Mesendoderm (in vitro differentiated cells): ENCODE measurements at regions not wholly inside any gene's neighbourhood (a gene's known extent, or its start where the extent isn't known, plus 50 kb on each side); places are given as distances from the start of the nearest gene placed in this dataset.

Experiments used
- DNase-seq: peaks from one replicate; pipeline ENCODE4 v3.0.0; 2013
- H2AK5ac ChIP-seq: 2 replicates; pipeline ENCODE4 v1.6.1; 2013; ENCODE audit warnings: low read length, inconsistent platforms
- H2BK120ac ChIP-seq: 2 replicates; pipeline ENCODE4 v1.6.1; 2013; ENCODE audit warnings: low read depth, mild to moderate bottlenecking, low read length, moderate library complexity, mixed read lengths
- H2BK15ac ChIP-seq: replicated peaks from 2 replicates; pipeline ENCODE4 v1.6.1; 2013; ENCODE audit warnings: low read depth, mild to moderate bottlenecking, moderate library complexity
- H2BK5ac ChIP-seq: 2 replicates; pipeline ENCODE4 v1.6.1; 2013; ENCODE audit warnings: low read length, inconsistent platforms
- H3K18ac ChIP-seq: 2 replicates; pipeline ENCODE4 v1.6.1; 2013; ENCODE audit warnings: mild to moderate bottlenecking, low read length, mixed read lengths
- H3K23ac ChIP-seq: one replicate; pipeline ENCODE4 v1.6.1; 2013; ENCODE audit warnings: low read length
- H3K27ac ChIP-seq: 2 replicates; pipeline ENCODE4 v1.5.1; 2013; ENCODE audit warnings: low read depth, mild to moderate bottlenecking, inconsistent platforms, low read length, moderate library complexity
- H3K27me3 ChIP-seq: 2 replicates; pipeline ENCODE4 v1.6.1; 2013; ENCODE audit warnings: low read length, control low read depth, mild to moderate bottlenecking, inconsistent platforms; ENCODE audit not compliant: insufficient read depth, poor library complexity
- H3K36me3 ChIP-seq: 2 replicates; pipeline ENCODE4 v1.6.1; 2013; ENCODE audit warnings: low read length, inconsistent platforms; ENCODE audit not compliant: control insufficient read depth, insufficient read depth
- H3K4ac ChIP-seq: one replicate; pipeline ENCODE4 v1.6.1; 2013; ENCODE audit warnings: low read depth, mild to moderate bottlenecking, low read length, moderate library complexity
- H3K4me1 ChIP-seq: 2 replicates; pipeline ENCODE4 v1.6.1; 2013; ENCODE audit warnings: low read depth, low read length, inconsistent platforms; ENCODE audit not compliant: control insufficient read depth
- H3K4me2 ChIP-seq: 2 replicates; pipeline ENCODE4 v1.6.1; 2013; ENCODE audit warnings: low read length
- H3K4me3 ChIP-seq: 2 replicates; pipeline ENCODE4 v1.5.1; 2013; ENCODE audit warnings: mild to moderate bottlenecking, low read length
- H3K56ac ChIP-seq: one replicate; pipeline ENCODE4 v1.6.1; 2013; ENCODE audit warnings: low read length
- H3K79me1 ChIP-seq: 2 replicates; pipeline ENCODE4 v1.6.1; 2013; ENCODE audit warnings: low read length, inconsistent platforms
- H3K79me2 ChIP-seq: 2 replicates; pipeline ENCODE4 v1.6.1; 2013; ENCODE audit warnings: mild to moderate bottlenecking, low read length; ENCODE audit not compliant: control insufficient read depth, insufficient read depth
- H3K9ac ChIP-seq: 2 replicates; pipeline ENCODE4 v1.6.1; 2013; ENCODE audit warnings: low read length, inconsistent platforms
- H4K5ac ChIP-seq: one replicate; pipeline ENCODE4 v1.6.1; 2013; ENCODE audit warnings: low read length
- H4K8ac ChIP-seq: one replicate; pipeline ENCODE4 v1.6.1; 2013; ENCODE audit warnings: low read depth, mild to moderate bottlenecking, control low read depth, low read length, moderate library complexity
- WGBS: extraction: QIAGEN DNeasy Blood & Tissue Kit; methylation state at CpG from one replicate; pipeline ENCODE4 v1.1.7; 2013; ENCODE audit warnings: low lambda C conversion rate, missing lambda C conversion rate; ENCODE audit not compliant: insufficient coverage; ENCODE audit errors: extremely low coverage; 5-methylcytosine and 5-hydroxymethylcytosine counted together

DNA sequence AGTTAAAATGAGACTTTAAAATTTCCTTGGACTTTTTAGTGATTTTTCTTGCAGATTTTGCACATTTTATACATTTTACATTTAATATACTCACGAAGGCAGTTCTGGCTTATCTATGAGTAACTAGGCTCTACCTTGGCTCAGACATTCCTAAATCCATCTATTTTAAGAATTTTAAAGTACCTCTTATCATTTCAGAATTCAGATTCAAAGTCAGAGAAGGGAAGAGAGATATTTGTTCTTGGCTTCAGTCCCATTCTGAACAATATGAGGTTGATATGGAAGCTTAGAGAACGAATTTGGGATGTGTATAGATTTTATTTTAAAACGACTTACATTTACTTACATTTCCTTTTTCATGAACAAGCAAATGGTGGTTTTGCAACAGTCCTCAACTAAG, 230.2 kb downstream of the LMO4 start:
- Histone ChIP-seq H3K4me2 (no peak overlapping the region), H3K23ac (no peak overlapping the region), H3K18ac (no peak overlapping the region), H3K4me3 (no peak overlapping the region), H2BK5ac (no peak overlapping the region), H3K56ac (no peak overlapping the region), H4K8ac (no peak overlapping the region), H3K79me1 (no peaks in the 10 kb centered on the region), H2AK5ac (no peak overlapping the region), H3K4ac (no peak overlapping the region), H3K27ac (no peak overlapping the region), H3K4me1 (no peaks in the 10 kb centered on the region), H4K5ac (no peak overlapping the region), H3K36me3 (no peaks in the 10 kb centered on the region), H2BK120ac (no peak overlapping the region), H2BK15ac (no peak overlapping the region), H3K9ac (no peak overlapping the region), H3K79me2 (no peaks in the 10 kb centered on the region), H3K27me3 (no peaks in the 10 kb centered on the region)
- no peak for DNase-seq
- no CpG with 5 or more reads among the region's 3 CpGs for WGBS

DNA sequence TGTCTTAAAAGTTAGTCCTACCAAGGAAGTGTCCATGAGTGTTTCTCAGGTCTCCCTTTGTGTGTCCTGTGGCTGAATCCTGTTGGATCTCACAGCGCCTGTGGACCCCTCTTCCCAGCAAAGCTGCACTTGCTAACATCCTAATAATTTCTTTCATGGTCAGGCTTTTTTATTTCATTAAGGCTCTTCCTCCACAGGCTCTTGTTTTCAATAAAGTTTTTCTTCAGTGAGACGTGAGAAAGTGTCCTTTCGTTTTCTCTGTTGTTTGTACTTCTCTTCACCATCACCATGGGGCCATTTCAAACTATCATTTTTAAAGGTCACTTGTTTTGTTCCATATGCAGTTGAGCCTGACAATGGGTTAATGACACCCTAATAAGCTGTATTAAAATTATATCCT, 231.5 kb downstream of the LMO4 start:
- no peak overlapping the region for H4K5ac ChIP-seq
- H3K4ac ChIP-seq = no peak overlapping the region
- H3K27me3 ChIP-seq = no peaks in the 10 kb centered on the region
- H2AK5ac ChIP-seq = no peak overlapping the region
- H3K4me2 ChIP-seq = no peak overlapping the region
- no peak overlapping the region for H3K27ac ChIP-seq
- H2BK120ac ChIP-seq = no peak overlapping the region
- no peak for DNase-seq
- WGBS = no CpG with 5 or more reads among the region's 3 CpGs
- no peak overlapping the region for H3K23ac ChIP-seq
- H2BK15ac ChIP-seq = no peak overlapping the region
- no peak overlapping the region for H3K56ac ChIP-seq
- H3K4me3 ChIP-seq = no peak overlapping the region
- H2BK5ac ChIP-seq = no peak overlapping the region
- no peaks in the 10 kb centered on the region for H3K4me1 ChIP-seq
- no peaks in the 10 kb centered on the region for H3K79me1 ChIP-seq
- no peak overlapping the region for H4K8ac ChIP-seq
- no peak overlapping the region for H3K18ac ChIP-seq
- no peaks in the 10 kb centered on the region for H3K79me2 ChIP-seq
- no peak overlapping the region for H3K9ac ChIP-seq
- H3K36me3 ChIP-seq = no peaks in the 10 kb centered on the region

DNA sequence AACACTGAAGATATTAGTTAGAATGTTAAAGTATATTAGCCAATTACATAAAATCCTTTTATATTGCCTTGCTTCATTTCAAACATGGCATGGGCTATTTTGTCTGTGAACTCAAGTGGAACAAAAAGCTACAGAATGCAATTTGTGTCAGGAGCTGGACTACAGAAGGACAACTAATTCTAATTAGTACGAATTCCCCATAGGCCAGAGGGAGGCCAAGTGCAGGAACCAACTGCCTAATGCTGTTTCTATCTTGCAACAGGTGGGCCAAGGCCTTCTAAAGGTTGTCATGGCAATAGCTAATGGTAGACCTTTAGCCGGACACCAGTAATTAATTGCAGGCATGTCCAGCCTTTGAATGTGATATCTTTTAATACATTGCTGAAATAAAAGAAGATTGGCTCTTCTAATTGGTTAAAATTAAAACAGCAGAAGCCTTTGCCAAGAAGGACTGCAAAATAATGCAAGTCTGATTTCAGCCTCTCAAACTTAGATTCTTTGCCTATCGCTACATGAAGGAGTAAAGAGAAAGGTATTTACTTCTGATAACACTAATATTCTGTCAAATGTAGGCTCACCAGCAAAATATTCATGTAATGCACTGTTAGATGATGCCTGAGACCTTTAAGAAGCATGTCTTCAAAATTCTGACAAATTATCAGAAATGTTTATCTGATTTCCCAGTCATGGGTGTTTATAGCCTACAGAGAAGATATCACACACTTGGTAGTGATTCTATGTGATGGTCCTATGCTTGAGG, 232.1 kb downstream of the LMO4 start:
- no CpG with 5 or more reads among the region's 3 CpGs for WGBS
- H3K4me3 ChIP-seq = no peak overlapping the region

DNA sequence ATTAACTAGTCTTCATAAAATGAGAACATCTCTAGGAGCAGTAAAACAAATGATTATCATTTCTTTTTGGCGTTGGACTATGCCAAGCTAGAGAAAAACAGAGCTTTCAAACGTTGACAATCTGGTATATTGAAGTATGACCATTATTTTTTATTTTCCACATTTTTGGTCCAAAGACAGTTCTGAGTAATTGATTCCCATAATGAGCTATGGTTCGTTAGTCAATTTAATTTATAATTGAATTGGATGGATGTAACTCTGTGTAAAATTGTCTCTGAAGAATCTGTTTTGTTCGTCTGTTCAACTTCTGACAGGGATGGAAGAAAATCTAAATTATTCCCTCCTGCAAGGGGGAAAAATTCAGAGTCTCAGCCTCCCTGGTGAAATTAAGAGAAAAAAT, 234.5 kb downstream of the LMO4 start:
- Histone ChIP-seq H2AK5ac (no peak overlapping the region), H4K8ac (no peak overlapping the region), H2BK5ac (no peak overlapping the region), H3K4ac (no peak overlapping the region), H3K79me1 (no peaks in the 10 kb centered on the region), H3K9ac (no peak overlapping the region), H3K27me3 (no peaks in the 10 kb centered on the region), H3K79me2 (no peaks in the 10 kb centered on the region), H3K4me1 (no peaks in the 10 kb centered on the region), H3K23ac (no peak overlapping the region), H2BK120ac (no peak overlapping the region), H3K27ac (no peak overlapping the region), H4K5ac (no peak overlapping the region), H2BK15ac (no peak overlapping the region), H3K56ac (no peak overlapping the region), H3K4me2 (no peak overlapping the region), H3K18ac (no peak overlapping the region), H3K36me3 (no peaks in the 10 kb centered on the region), H3K4me3 (no peak overlapping the region)
- DNase-seq = no peak
- WGBS = no CpG with 5 or more reads among the region's 4 CpGs

More for the DNA sequence above, 232.1 kb downstream of the LMO4 start:
- H3K36me3 ChIP-seq = no peaks in the 10 kb centered on the region
- H2AK5ac ChIP-seq = no peak overlapping the region
- H3K23ac ChIP-seq = no peak overlapping the region
- H3K79me2 ChIP-seq = no peaks in the 10 kb centered on the region
- no peak overlapping the region for H2BK5ac ChIP-seq
- no peak overlapping the region for H3K4ac ChIP-seq
- no peak overlapping the region for H3K4me2 ChIP-seq
- no peak overlapping the region for H3K18ac ChIP-seq
- no peak overlapping the region for H2BK120ac ChIP-seq
- H4K8ac ChIP-seq = no peak overlapping the region
- H3K56ac ChIP-seq = no peak overlapping the region
- no peak overlapping the region for H3K27ac ChIP-seq
- H3K79me1 ChIP-seq = no peaks in the 10 kb centered on the region
- no peak overlapping the region for H2BK15ac ChIP-seq
- no peak overlapping the region for H4K5ac ChIP-seq
- no peaks in the 10 kb centered on the region for H3K4me1 ChIP-seq
- no peaks in the 10 kb centered on the region for H3K27me3 ChIP-seq
- no peak for DNase-seq
- no peak overlapping the region for H3K9ac ChIP-seq

DNA sequence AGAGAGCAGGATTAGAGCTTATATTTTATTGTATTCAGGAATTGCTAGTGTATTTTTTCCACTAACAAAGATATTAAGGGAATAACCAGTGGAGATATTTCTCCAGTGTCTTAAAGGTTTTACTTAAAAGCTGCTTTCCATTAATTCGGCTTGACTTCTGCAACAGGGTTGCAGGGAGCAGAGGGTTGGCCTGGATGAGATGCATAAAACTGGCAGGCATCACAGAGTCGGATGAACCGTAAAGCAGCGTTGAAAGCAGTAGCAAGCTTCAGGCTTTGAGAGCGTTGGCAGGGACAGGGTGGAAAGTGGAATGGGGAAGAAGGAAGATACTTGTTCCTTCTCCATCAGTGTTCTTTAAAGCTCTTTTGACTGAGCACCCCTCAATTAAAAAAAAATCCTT, 237.2 kb downstream of the LMO4 start:
- Histone ChIP-seq H2BK15ac (no peak overlapping the region), H3K4me1 (no peaks in the 10 kb centered on the region), H2BK120ac (no peak overlapping the region), H3K36me3 (no peaks in the 10 kb centered on the region), H4K5ac (no peak overlapping the region), H3K9ac (no peak overlapping the region), H3K4me3 (no peak overlapping the region), H3K27ac (no peak overlapping the region), H3K23ac (no peak overlapping the region), H3K56ac (no peak overlapping the region), H2AK5ac (no peak overlapping the region), H3K4me2 (no peak overlapping the region), H4K8ac (no peak overlapping the region), H3K18ac (no peak overlapping the region), H2BK5ac (no peak overlapping the region), H3K27me3 (no peaks in the 10 kb centered on the region), H3K79me1 (no peaks in the 10 kb centered on the region), H3K4ac (no peak overlapping the region), H3K79me2 (no peaks in the 10 kb centered on the region)
- no peak for DNase-seq
- WGBS = no CpG with 5 or more reads among the region's 5 CpGs

DNA sequence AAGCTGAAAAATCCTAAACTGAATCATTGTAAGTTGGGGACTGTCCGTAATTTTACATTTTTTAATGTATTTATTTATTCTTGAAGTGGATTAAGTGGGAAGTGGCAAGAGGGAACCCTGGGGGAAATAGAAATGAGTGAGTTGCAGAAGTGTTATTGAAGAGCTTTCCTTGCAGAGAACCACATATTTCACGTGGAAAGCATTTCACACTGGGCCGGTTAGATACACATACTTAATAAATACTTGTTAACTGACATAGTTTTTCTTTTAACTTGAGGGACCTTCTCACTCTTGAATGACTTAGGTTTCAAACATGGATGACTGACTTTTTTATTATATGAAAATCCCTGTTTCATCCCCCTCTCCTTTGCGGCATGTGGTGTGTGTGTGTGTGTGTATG, 239.3 kb downstream of the LMO4 start:
- no peaks in the 10 kb centered on the region for H3K79me2 ChIP-seq
- no peak overlapping the region for H3K18ac ChIP-seq
- H3K27me3 ChIP-seq = no peaks in the 10 kb centered on the region
- no peak for DNase-seq
- H3K4ac ChIP-seq = no peak overlapping the region
- no peak overlapping the region for H4K8ac ChIP-seq
- no peak overlapping the region for H3K23ac ChIP-seq
- H3K4me1 ChIP-seq = no peaks in the 10 kb centered on the region
- no peak overlapping the region for H2BK15ac ChIP-seq
- H2BK5ac ChIP-seq = no peak overlapping the region
- H4K5ac ChIP-seq = no peak overlapping the region
- WGBS = no CpG with 5 or more reads among the region's 4 CpGs
- no peak overlapping the region for H3K4me3 ChIP-seq
- no peaks in the 10 kb centered on the region for H3K79me1 ChIP-seq
- H3K4me2 ChIP-seq = no peak overlapping the region
- H3K36me3 ChIP-seq = no peaks in the 10 kb centered on the region
- H2BK120ac ChIP-seq = no peak overlapping the region
- no peak overlapping the region for H3K9ac ChIP-seq
- no peak overlapping the region for H2AK5ac ChIP-seq
- H3K56ac ChIP-seq = no peak overlapping the region
- H3K27ac ChIP-seq = no peak overlapping the region
